Kidney epithelial cell (primary cell): ENCODE measurements at regions not wholly inside any gene's neighbourhood (a gene's known extent, or its start where the extent isn't known, plus 50 kb on each side); places are given as distances from the start of the nearest gene placed in this dataset.

Experiments
- DNase-seq: peaks from one replicate; pipeline ENCODE4 v3.0.0-alpha.2; 2010; ENCODE audit warnings: low read depth
- H3K27me3 ChIP-seq: 2 replicates; pipeline ENCODE4 v1.6.0; 2011; ENCODE audit warnings: low read length; ENCODE audit not compliant: control insufficient read depth, insufficient read depth
- H3K36me3 ChIP-seq: 2 replicates; pipeline ENCODE4 v1.5.1; 2011; ENCODE audit warnings: low read length; ENCODE audit not compliant: control insufficient read depth, insufficient read depth
- H3K4me3 ChIP-seq: 2 replicates; pipeline ENCODE4 v1.5.1; 2011; ENCODE audit warnings: low read depth, mild to moderate bottlenecking, control low read depth, low read length
- TF ChIP-seq, protein P1 (sequence below): IDR thresholded peaks from 2 replicates; pipeline ENCODE4 v1.5.1; 2011; ENCODE audit warnings: mild to moderate bottlenecking, moderate library complexity, low read length, control low read depth, inconsistent platforms; ENCODE audit not compliant: insufficient read depth, poor library complexity, severe bottlenecking

GRCh38 chr13:103935117-103935516, 868.9 kb upstream of the SLC10A2 start:
- TF ChIP-seq, protein P1, sequence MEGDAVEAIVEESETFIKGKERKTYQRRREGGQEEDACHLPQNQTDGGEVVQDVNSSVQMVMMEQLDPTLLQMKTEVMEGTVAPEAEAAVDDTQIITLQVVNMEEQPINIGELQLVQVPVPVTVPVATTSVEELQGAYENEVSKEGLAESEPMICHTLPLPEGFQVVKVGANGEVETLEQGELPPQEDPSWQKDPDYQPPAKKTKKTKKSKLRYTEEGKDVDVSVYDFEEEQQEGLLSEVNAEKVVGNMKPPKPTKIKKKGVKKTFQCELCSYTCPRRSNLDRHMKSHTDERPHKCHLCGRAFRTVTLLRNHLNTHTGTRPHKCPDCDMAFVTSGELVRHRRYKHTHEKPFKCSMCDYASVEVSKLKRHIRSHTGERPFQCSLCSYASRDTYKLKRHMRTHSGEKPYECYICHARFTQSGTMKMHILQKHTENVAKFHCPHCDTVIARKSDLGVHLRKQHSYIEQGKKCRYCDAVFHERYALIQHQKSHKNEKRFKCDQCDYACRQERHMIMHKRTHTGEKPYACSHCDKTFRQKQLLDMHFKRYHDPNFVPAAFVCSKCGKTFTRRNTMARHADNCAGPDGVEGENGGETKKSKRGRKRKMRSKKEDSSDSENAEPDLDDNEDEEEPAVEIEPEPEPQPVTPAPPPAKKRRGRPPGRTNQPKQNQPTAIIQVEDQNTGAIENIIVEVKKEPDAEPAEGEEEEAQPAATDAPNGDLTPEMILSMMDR: no peak
- H3K36me3 ChIP-seq: no peaks in the 10 kb centered on the region
- no peak overlapping the region for H3K4me3 ChIP-seq
- DNase-seq: no peak
- H3K27me3 ChIP-seq: no peaks in the 10 kb centered on the region

GRCh38 chr13:103931885-103932284, 865.7 kb upstream of the SLC10A2 start:
- Histone ChIP-seq H3K36me3 (no peaks in the 10 kb centered on the region), H3K4me3 (no peak overlapping the region), H3K27me3 (no peaks in the 10 kb centered on the region)
- TF ChIP-seq, protein P1: no peak
- no peak for DNase-seq

GRCh38 chr13:103931331-103931845, 865.2 kb upstream of the SLC10A2 start:
- peak; percentile 18 for DNase-seq
- Histone ChIP-seq H3K36me3 (no peaks in the 10 kb centered on the region), H3K4me3 (no peak overlapping the region), H3K27me3 (no peaks in the 10 kb centered on the region)
- TF ChIP-seq, protein P1: no peak

- no peaks in the 10 kb centered on the region for H3K27me3 ChIP-seq
- DNase-seq: no peak
- no peaks in the 10 kb centered on the region for H3K36me3 ChIP-seq
- no peak overlapping the region for H3K4me3 ChIP-seq
- TF ChIP-seq, protein P1: no peak
Observed at GRCh38 chr13:103926118-103926517, 859.9 kb upstream of the SLC10A2 start.

GRCh38 chr13:103908911-103909310, 842.7 kb upstream of the SLC10A2 start:
- Histone ChIP-seq H3K36me3 (no peaks in the 10 kb centered on the region), H3K27me3 (no peaks in the 10 kb centered on the region), H3K4me3 (no peak overlapping the region)
- no peak for DNase-seq
- TF ChIP-seq, protein P1: no peak

DNA sequence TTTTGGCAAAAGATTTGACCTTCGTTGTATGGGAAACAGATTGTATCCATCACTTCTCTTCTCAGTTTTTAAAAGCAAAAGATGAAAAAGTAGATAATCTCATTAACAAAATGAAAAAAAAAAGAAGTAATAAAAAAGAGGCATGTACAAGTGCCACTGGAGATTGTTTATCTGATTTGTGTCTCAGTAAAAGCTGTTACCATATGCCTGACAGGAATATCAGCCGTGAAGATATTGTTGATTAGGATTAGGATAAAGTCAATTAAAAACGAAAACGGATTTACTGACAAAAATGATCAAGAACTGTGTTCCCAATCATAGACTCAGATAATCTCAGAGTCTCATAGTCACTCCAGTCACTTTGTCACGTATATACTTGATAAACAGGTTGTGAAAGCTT, 842.1 kb upstream of the SLC10A2 start:
- Histone ChIP-seq H3K4me3 (no peak overlapping the region), H3K36me3 (no peaks in the 10 kb centered on the region), H3K27me3 (no peaks in the 10 kb centered on the region)
- TF ChIP-seq, protein P1: no peak
- DNase-seq: no peak
